ENCODE measurements at regions not wholly inside any gene's neighbourhood (a gene's known extent, or its start where the extent isn't known, plus 50 kb on each side); places are given as distances from the start of the nearest gene placed in this dataset.

DNA sequence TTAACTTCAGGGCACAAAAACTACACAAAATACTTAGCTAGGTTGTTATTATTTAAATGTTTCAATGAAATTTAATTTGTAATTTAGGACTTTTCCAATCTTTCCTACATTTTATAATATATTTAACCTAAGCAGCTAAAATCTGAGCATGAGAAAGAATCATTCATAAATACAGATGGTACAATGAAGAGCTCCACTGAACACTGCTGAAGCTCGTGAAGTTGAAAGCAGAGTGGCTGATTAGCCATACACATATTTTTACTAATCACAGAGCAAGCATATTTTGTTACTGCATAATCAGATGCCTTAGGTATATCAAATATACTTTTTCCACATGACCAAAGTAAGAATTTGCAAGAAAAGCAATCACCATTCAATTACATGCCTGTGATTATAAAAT is 184.9 kb upstream of the ETAA1 start:
- peak in 1 of 2 experiments; percentile 16 for DNase-seq

DNA sequence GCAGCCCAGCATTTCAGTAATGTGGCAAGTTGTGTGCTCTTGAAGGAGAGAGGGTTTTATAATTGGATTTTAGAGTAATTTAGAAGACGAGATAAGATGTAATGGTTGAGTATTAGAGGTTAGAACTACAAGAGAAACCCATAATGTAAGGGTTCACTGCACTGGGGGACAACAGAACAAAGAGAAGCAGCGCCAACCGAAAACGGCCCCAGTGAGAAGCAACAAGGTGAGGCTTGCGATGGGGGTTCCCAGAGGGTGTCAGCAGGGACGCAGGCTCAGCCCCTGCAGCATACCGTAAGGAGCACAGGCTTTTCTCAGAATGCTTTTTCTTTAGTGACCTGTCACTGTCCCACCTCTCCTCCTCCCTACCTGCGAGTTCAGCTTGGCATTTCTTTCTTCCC is 183.9 kb upstream of the ETAA1 start:
- DNase-seq: no peak

GRCh38 chr2:67213677-67214402 is 183.3 kb upstream of the ETAA1 start:
- DNase-seq: no peak

GRCh38 chr2:67214585-67215185 is 182.4 kb upstream of the ETAA1 start:
- DNase-seq: no peak

DNA sequence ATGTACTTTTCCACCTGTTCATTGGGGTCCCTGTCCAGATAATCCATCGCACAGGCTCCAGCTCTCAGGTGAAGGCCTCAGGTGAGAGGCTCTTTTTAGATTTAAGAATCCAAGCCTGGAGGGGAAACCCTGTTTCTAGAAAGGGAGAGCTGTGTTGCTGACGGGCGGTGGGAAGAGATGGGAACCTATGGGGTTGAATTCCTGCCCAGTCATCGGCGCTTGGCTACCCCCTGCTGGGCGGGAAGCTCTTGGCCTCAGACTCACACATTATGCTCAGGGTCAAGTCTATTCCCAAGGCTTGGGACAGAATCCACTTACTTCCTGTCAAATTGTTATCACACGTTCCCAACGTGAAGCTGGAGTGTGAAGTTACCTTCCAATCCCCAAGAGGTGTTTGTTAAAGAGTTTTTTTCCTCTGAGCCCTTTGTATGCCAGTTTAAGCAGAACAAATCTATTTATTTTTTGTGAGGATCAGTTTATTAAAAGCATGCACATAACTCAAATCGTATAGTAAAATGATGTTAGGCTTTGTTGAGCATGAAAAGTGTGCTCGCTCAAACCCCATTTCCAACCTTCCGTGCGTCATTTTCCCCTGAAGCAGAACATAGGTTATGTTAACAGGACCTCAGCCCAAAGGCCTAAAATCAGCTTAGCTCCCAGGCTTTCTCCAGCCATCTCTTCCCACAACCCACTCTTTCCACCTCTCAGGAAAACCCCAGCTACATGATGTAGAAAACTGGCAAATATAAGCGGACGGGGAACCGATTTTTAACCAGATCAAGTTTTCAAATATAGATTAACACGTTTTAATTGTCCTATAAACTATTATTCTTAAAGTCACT is 181.7 kb upstream of the ETAA1 start:
- peak; percentile 24 to 77 for DNase-seq

DNA sequence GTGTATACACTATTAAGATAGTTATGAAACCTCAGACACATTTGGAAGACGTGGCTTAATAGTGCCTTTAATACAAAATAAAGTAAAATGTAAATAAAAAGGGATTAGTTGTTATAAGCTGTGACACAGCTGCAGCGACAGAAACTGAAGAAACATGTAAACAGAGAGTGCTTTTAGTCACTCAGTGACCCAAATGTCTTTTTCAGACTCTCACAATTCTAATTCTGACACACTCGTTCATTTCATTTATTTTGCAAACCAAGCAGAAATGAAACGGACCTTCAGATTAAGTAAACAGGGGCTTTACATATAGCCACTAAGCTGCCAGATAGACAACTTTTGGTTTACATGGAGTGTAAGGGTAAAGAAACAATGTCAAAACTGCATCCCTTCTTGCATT is 181.0 kb upstream of the ETAA1 start:
- no peak for DNase-seq

GRCh38 chr2:67216881-67217280 is 180.3 kb upstream of the ETAA1 start:
- no peak for DNase-seq

GRCh38 chr2:67217398-67217797 is 179.7 kb upstream of the ETAA1 start:
- no peak for DNase-seq

DNA sequence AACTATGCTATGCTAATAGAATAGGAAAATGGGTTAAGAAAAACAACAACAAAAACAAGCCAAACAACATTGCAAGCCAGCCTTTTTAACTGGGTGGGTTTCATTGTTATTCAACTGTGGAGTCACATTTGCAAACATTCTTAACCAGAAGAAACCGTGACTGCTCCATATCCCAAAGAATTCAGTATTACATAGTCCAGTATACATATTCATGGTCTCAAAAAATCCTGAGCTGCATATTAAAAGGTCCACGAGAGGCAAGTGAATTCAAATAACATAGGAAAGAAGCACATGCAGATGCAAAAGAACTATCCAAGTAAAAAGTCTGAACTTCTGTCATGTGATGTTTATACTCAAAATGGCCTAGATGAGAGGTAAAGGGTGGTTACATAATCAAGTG is 179.1 kb upstream of the ETAA1 start:
- no peak for DNase-seq

DNA sequence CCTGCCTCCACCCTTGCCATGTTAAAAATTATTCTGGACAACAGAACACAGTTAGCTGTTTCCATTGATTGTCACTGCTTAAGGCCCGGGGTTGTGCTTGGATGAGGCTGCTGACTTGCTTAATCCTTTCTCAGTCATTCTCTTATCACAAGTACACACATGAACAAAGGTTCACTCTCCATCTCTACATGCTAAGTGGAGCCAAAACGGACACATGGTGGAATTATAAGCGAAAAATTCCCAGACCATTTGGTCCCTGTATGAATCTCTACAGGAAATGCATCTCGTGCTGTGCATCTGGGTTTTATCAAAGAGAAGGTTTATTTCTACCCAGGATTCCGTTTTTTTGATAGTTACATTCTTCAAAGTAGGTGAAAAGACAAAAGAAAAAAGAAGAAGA is 177.5 kb upstream of the ETAA1 start:
- DNase-seq: no peak

GRCh38 chr2:67221266-67221665 is 175.9 kb upstream of the ETAA1 start:
- peak in 1 of 2 experiments; percentile 26 for DNase-seq

GRCh38 chr2:67225287-67225973 is 171.7 kb upstream of the ETAA1 start:
- no peak for DNase-seq

GRCh38 chr2:67229706-67230105 is 167.4 kb upstream of the ETAA1 start:
- no peak for DNase-seq

DNA sequence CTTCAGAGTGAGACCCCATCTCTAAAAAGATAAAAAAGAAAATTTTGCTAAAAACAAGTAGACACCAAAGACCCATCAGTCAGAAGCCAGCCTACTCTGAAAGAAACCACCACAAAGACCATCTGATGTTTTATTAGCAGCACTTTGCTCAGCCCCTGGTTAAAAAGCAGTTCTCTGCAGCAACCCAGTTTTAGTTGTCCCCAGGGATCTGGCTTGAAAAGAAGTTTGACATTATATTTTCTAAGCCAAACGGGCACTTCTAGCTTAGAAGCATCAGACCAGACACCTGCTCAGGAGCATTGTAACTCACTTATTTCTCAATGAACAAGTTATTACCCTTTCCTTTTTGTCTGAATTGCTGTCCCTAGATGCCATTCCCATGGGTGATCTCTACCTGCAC is 164.2 kb upstream of the ETAA1 start:
- DNase-seq: no peak

GRCh38 chr2:67234440-67234839 is 162.7 kb upstream of the ETAA1 start:
- DNase-seq: peak; percentile 43 to 76

GRCh38 chr2:67237288-67237687 is 159.8 kb upstream of the ETAA1 start:
- peak in 1 of 2 experiments; percentile 36 for DNase-seq

- DNase-seq: no peak
These were observed 156.6 kb upstream of the ETAA1 start for GRCh38 chr2:67240507-67240906.

- DNase-seq: no peak
These were observed 155.7 kb upstream of the ETAA1 start for GRCh38 chr2:67241453-67241852.

- DNase-seq: no peak
These were observed 154.7 kb upstream of the ETAA1 start for GRCh38 chr2:67242456-67242855.

GRCh38 chr2:67243919-67244318 is 153.2 kb upstream of the ETAA1 start:
- no peak for DNase-seq

GRCh38 chr2:67246791-67247190 is 150.3 kb upstream of the ETAA1 start:
- no peak for DNase-seq

DNA sequence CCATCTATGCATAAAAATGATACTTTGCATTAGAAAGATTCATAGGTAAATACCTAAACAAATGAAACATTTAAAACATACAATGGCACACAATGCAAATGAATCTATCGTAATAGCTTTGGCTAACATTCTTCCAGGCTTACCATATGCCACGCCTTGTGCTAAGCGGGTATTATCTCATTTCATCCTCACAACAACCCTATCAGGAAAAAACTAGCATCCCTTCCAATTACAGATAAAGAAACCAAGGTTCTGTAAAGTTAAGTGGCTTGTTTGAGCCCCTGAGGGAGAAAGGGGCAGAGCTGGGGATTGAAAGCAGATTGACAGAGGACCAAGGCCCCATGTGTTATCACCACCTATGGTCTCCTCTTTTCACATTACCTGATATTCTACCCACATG is 145.4 kb upstream of the ETAA1 start:
- DNase-seq: peak in 1 of 2 experiments; percentile 34

- no peak for DNase-seq
These were observed 141.1 kb upstream of the ETAA1 start for GRCh38 chr2:67255933-67256615.
